NCI-H2196 treated with DMSO at 0.1 percent for 48 hours (cell line): ENCODE measurements at regions not wholly inside any gene's neighbourhood (a gene's known extent, or its start where the extent isn't known, plus 50 kb on each side); places are given as distances from the start of the nearest gene placed in this dataset.

ENCODE experiments used
- DNase-seq: peaks from one replicate; lab custom pipeline; 2025; ENCODE audit not compliant: unreplicated experiment; lab: John Stamatoyannopoulos, UW

DNA sequence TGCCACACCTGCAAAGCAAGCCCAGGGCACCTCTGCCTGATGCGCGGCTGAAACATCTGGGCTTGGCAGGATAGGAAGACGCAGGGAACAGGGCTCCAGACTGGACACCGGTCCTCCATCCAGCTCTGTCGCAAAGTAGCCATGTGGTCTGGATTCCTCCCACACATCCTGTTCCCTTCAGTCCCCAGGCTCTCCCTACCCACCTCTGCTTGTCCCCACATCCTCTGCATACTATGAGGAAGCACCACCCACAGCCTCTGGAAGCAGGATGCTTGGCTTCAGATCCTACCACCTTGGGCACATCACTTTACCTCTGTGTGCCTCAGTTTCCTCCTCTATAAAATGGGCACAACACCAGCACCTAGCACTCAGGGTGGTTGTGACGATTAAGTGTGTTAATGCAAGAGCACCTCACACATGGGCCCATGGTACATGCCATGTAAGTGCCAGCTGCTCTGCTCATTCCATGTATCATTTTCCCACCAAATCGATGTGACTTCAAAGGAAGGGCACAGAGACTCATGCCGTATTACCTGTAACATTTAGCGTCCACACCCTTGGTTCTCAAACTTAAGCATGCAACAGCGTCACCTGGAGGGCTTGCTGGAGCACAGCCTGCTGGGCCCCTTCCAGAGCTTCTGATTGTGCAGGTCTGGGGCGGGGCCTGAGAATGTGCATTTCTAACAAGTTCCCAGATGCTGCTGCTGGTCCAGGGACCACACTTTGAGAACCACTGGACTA is 138.6 kb upstream of the SDK2 start:
- DNase-seq: no peak

DNA sequence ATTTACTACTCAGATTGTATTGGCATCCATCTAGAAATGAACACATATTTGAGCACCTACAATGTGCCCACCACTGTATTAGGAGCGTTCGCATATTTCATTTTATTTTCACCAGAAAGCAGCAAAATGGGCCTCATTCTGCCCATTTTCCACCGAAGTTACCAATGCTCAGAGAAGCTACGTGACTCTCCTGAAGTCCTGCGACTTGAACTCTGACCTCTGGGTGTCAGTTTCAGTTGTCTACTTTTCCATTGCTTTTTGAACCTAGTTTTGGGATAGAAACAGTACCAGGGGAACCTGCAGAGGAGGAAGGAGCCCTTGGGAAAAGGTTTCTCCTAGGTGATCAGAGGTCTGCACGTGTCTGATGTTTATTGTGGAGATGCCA is 139.1 kb upstream of the SDK2 start:
- DNase-seq: no peak

DNA sequence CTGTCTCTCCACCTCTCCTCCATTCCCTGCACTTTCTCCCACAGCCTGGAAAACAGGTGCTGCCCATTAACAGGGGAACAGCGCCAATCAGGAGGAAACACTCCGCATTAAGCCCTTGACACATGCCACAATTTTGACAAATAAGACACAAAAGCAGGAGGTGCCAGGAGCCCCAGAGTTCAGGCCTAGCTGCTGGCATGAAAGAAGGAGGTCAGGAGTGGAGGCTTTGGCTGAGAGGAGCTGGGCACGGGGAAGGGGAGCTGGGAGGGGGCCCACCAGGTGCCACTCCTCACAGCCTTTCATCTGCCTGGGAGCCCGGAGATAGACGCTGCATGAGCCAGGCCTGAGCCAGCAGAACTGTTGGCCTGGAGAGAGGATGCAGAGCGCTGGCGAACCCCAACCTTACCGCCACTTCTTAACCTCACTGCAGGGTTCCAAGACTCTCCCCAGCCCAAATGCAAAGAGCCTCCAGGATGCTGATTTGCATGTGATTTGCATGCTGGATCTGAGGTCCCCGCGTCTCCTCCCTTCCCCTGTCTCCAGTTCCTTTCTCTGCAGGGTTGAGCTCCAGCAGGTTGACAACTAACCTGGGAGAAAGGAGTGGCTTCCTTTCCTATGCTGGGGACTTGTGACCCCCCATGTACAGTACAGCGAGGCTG is 139.8 kb upstream of the SDK2 start:
- DNase-seq: no peak

DNA sequence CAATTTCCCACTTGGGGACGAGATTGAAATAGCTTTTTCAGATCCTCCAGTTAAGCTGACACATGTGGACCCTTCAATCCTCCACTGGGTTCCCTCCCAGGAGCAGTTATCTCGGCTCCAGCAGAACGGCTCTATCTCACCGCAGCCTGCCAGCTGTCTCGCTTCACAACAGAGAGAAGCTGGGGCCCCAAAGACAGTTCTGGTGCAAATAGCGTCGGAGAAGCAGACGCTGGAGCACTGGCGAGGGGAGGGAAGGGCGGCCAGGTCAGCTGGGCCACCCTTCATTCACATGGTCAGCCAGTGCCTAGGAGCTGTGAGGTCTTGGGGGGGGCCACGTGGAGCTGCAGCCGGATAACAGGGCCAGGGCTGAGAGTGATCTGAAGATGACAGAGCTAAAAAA is 141.3 kb upstream of the SDK2 start:
- DNase-seq: no peak

DNA sequence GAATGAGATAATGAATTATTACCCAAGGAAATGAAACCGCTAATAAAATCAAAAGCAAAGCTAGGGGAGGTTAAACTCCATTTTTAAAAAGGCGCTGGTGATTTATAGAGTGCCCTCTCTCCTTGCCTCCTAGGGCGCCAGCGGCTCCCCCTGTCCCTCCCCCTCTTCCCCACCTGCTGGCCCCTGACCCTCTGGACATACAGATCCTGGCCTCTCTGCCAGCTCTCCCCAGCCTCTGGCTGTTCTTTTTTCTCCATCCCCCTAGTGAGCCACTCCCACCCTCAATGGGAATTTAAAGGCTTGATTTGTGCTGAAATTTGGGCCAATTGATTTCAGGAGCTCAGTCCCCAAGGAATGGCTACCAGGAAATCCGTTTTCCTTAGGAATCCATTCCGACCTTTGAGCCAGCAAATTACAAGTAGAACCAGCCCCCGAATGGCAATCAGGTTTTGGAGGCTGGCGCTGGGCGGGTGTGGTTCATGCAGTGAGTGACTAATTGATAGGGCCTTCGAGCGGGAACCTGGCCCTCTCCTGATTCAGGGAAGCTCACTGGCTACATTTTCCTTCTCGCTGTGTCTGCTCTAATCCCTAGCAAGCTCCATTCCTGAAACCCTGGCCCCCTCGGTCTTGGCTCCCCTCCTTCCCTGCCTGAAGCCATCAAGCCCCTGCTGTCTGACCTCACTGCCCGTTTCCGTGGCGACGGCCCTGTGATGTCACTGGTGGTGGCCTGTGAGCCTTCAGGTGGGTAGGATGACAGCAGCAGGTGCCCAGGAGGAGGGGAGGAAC is 141.9 kb upstream of the SDK2 start:
- no peak for DNase-seq

DNA sequence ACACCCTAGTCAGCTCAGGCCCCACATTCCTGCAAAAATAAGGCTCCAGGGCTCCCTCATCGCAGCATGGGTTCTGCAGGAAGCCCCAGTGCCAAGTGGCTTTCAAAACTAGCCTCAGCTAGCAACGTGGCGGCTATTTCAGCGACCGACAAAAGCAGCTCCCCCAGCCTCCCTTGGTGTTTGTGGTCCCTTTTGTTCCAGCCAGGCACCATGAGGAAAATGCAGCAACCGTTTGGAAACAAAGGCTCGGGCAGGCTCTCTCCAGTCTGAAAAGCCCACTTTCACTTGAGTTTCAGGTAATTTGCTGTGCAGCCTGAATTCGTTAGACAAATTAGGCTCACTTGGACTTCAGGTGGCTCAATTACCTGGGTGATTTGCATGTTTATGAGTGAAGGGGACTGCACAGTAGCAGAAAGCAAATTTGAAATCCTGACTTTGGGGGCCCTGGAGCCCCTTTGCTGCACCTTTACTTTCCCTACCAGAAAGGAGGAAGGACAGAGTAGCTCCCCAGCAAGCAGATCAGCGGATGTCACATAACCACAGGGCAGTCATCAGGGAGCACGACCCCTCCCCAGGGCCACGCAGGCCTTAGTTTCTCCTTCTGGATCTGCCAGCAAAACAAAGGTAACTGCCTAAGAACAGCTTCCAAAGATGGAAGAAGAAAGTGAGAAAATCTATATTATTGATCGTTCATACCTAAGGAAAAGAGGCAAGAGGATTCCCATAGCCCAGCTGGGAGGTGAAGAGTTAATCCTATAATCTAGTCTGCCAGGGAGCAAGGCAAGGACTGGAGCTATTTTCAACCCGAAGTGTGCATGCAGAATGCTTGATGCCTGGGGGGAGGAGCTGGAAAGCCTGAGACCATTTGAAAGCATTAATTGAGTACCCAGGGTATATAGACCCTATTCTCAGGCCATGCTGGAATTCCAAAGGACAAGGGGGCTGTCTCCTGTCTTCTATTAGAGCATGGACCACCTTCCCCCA is 143.1 kb upstream of the SDK2 start:
- DNase-seq: no peak

DNA sequence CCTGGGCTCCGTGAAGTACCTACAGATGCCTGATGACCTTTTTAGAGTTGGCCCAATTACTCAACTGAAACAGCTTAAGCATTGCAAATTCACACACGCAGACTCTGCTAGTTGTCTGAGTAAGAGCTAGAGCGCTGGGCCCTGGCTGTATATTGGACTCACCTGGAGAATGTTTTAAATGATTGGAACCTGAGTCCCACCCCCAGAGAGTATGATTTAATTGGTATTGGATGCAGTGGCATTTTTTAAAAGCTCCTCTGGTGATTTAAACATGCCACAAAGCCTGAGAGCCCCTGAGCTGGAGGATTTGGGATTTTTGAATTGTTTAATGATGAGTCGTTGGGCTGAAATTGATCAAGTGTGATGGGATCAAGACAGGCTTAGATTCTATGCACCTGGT is 143.9 kb upstream of the SDK2 start:
- no peak for DNase-seq

DNA sequence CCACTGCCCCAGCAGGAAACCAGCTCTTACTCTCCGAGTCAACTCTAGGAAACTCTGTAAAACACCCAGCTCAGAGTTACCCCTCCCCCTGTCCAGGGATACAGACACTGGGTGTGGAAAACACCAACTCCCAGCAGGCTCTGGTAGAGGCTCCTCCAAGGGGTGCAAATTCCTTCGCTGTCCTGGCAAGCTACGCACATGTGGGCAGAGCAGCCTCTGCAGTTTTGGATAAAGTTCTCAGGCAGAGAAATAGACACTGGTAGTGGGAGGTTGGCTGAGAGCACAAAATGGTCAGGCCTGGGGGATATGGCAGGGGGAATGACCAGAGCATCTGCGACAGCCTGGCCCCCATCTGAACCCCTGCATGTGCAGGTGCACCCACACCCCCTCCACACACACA is 146.9 kb upstream of the SDK2 start:
- no peak for DNase-seq

DNA sequence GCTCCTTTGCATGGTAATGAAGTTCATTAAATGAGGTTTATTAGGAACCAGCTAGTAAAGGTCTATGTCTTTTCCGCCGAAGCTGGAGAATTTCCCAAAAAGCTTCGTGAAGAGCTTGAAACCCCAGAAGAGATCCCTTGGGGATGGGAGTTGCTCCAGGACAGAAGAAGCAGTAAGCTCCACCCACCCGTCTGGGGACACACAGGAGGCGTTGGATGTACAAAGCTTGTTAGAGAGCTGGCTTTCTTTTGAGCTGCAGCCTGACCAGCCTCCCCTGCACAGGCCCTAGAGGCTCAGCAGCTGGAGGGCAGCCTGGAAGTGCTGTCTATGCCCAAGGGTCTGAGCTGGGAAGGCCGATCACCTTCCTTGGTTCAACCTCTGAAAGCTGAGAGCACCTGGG is 147.4 kb upstream of the SDK2 start:
- DNase-seq: no peak

DNA sequence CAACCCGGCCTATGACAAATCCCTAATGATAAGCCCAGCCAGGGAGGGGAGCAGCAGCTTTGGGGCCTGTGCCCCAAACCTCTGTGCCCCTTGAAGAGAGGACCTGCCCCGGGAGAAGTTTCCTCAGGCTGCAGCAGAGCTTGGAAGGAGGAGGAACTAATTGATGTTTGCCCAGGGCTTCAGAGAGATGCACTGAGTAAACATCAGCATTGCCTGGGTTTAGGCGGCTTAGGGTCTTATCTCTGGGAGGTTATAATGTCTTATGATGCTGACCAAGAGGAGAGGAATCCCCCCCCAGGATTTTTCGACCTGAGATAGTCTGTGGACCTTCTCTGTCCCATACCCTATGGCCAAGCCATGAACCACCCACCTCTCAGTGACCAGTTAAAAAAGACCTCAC is 148.7 kb upstream of the SDK2 start:
- DNase-seq: no peak

DNA sequence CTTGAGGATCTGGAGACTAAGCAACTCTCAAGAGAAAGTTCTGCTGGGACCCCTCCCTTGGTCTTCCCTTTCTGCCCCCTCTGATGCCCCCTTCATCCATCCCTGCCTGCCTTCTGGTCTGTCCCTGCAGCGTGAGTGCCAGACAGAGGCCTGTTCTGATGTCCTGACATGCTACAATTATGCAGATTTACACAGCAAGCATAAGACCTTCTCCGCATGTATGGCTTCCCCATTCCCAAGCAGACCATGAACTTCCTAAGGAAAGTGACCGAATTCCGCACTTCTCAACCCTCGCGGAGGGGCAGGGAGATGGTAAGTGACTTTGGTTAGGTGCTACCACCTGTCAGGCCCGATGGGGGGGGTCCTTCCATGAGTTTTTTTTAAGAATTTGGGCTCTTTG is 150.1 kb upstream of the SDK2 start:
- DNase-seq: no peak

DNA sequence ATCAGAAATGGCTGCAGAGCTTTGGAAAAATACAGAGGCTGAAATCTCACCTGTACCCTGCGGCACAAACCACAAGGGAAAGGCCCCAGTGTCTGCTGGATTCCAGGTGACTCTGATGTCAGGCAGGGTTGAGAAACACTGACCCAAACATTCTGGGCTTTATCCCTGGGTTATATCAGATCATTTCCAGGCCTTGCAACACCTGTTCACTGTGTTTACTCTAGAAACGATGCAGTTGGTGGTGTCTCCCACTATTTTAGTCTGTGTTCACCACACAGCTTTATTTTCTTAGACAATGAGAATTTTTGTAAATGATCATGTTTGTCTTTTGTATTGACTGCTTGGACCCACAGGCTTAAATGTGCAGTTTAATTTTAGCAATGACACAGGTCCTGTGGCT is 151.5 kb upstream of the SDK2 start:
- peak; percentile 65 for DNase-seq

DNA sequence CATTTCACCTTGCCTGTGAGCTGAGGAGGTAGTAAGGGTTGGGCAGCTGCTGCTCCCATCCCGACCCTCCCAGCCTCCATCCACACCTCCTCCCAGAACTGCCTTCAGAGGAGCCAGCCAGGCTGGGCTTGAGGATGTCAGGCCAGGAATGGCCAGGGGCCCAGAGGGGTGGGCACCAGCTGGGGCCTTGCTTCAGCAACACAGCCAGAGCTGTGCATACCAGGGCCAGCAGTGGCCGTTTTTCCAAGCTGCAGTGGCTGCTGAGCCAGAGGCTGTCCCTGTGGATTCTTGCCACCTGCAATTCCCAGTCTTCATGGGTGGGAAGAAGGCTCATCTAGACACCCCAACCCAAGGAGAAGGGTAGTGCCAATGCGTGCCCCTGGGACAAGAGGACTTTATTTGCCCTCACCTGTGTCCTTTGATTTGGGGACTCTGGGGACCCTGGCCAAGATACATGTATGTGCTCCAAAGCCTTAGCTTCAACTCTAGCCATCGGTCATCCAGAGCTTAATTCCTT is 153.4 kb upstream of the SDK2 start:
- DNase-seq: no peak

DNA sequence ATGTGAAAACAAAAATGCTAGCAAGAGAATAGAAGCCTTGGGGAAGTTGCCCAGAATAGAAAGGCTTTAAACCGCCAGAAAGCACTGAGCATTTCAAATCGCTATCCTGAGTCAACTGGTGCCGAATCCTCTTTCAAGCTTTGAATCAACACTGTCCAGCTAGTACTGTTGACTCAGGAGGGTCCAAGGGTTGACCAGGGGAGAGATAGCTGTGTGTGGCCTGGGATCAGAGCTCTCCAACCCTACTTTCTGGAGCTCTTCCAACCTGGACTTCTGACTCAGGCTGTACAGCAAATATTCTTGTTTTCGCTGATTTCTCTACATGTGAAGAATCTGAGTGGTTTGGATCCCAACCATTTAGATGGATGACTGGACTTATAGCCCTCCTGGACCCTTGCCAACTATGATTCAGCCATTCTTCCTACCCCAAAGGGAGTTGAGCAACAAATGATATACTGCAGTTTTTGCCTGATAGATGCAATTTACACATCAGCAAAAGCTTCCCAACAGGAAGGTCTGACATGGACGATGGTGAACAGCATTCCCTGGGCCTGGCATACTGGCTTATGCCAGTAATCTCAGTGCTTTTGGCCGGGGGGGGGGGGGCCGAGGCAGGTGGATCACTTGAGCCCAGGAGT is 154.0 kb upstream of the SDK2 start:
- DNase-seq: peak; percentile 47

DNA sequence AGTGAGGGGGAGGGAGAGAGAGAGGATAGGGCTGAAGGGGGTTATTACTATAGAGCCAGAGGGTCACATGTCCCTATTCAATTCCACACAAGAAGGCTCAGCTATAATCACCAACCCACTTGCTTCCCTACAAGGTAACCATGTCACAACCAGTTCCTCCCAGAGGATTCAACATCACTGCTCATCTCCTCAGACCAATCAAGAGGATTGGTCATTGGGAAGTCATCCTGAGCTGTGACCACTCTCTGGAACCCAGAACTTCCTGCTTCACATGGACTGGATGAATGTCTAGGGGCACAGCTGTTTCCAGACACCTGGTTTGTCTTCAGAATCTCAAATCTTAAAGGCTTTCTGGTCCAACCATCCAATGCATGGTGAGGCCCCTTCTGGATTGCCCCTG is 154.9 kb upstream of the SDK2 start:
- DNase-seq: no peak

DNA sequence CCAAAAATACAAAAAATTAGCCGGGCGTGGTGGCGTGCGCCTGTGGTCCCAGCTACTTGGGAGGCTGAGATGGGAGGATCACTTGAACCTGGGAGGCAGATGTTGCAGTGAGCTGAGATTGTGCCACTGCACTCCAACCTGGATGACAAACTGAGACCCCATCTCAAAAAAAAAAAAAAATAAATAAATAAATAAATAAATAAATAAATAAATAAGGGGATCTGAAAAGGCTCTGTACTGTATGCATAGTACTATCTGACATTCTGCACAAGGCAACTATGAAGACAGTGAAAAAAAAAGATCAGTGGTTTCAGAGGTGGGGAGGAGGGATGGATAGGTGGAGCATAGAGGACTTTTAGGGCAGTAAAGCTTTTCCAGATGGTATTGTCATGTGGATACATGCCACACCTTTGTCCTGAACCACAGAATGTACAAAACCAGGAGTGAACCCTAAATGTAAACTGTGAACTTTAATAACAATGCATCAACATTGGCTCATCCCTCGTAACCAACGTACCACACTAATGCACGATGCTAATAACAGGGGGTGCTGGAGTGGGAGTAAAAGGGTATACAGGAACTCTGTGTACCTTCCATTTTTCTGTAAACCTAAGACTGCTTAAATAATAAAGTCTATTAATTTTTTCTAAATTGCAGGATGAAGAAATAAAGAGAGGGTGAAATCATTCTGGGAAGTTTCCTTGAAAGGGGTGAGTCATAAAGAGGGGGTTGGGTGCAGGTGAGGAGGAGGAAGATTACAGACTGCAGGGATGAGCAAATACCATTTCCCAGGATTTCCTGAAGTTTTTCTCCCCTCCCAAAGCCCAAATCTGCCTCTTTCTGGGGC is 155.8 kb upstream of the SDK2 start:
- no peak for DNase-seq

DNA sequence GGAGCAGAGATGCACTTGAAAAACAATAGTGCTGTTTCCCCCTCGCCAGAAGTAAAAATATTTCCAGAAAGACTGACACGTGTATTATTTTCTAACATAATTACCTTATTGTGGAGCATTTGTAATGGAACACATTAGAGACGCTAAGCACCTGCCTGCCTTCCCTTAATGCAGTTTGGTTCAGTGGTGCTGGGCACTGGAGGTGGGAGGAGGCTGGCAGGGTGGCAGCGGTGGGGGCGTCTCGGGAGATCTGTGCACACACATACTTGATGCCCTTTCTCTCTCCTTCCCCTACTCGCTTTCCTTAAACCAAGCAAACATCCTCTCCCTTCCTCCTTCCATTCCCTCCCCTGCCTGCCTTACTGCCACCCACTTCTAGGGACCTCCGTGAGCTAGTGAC is 156.6 kb upstream of the SDK2 start:
- peak; percentile 17 for DNase-seq

DNA sequence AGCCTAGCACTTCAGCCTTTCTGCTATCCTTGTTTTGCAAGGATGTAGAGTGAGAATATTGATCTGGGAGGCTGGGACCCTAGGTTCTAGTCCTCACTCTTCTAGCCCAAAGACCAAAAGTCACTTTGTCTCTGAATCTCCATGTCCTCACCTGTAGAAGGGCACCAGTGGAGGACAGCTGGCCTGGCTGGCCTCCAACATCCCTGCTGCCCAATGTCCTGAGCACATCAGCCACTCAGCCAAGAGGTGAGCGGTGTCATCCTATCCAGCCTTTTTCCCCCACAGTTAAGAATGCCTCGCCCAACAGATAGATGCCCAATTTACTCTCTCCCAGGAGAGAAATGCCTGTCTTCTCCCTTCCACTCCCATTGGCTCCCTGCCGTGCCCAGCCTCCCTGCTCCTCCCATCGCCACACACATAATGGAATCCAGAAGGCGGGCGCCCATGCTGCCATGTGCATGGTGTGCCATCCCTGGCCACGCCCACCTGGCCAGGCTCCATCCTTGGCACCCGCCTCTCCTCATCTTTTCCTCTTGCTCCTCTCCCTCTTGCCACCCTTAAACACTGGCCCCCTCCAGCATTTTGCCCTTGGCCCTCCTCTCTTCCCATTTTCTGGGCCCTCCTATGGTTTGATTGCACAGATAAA is 157.3 kb upstream of the SDK2 start:
- DNase-seq: peak; percentile 86

DNA sequence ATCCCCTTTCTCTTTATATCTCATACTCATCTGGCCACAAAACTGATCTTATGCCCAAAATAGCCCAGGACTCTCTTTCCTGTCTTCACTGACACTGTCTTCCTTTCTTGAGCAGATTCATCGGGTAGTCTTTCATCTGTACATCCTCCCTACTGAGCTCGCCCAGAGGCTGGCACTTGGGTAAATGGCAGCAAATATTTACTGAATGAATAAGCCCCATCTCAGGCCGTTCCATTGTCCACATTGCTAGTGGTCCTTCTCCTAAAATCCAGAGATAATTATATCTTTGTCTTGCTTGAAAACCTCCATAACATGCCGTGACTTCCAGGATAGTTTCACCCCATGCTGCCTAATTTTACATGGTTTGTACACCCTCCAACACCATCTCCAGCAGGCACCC is 158.1 kb upstream of the SDK2 start:
- no peak for DNase-seq
